H9 (cell line): ENCODE measurements at regions not wholly inside any gene's neighbourhood (a gene's known extent, or its start where the extent isn't known, plus 50 kb on each side); places are given as distances from the start of the nearest gene placed in this dataset.

Source experiments
- DNase-seq: peaks from one replicate; pipeline ENCODE4 v3.0.0-alpha.2; 2017
- H2AFZ ChIP-seq: one replicate; pipeline ENCODE4 v1.6.1; 2013; ENCODE audit warnings: mild to moderate bottlenecking, low read length, control low read depth, moderate library complexity
- H2AK5ac ChIP-seq: 2 replicates; pipeline ENCODE4 v1.6.1; 2013; ENCODE audit warnings: low read length, control low read depth, mixed read lengths; ENCODE audit not compliant: insufficient read length
- H2BK120ac ChIP-seq: one replicate; pipeline ENCODE4 v1.6.1; 2013; ENCODE audit warnings: low read depth, mild to moderate bottlenecking, low read length, control low read depth, inconsistent platforms; ENCODE audit not compliant: poor library complexity, severe bottlenecking
- H2BK12ac ChIP-seq: 2 replicates; pipeline ENCODE4 v1.6.1; 2013; ENCODE audit warnings: low read length, control low read depth, mixed read lengths, low read depth; ENCODE audit not compliant: insufficient read length
- H2BK15ac ChIP-seq: 2 replicates; pipeline ENCODE4 v1.6.1; 2013; ENCODE audit warnings: low read depth, low read length, control low read depth
- H2BK20ac ChIP-seq: one replicate; pipeline ENCODE4 v1.6.1; 2013; ENCODE audit warnings: low read depth, mild to moderate bottlenecking, low read length, control low read depth, inconsistent platforms; ENCODE audit not compliant: poor library complexity, severe bottlenecking
- H2BK5ac ChIP-seq: 2 replicates; pipeline ENCODE4 v1.6.1; 2013; ENCODE audit warnings: low read length, control low read depth, mixed read lengths; ENCODE audit not compliant: insufficient read length
- H3K14ac ChIP-seq: 2 replicates; pipeline ENCODE4 v1.6.1; 2013; ENCODE audit warnings: low read length, control low read depth; ENCODE audit not compliant: insufficient read depth
- H3K18ac ChIP-seq: 2 replicates; pipeline ENCODE4 v1.6.1; 2013; ENCODE audit warnings: low read depth, mild to moderate bottlenecking, mixed read lengths, low read length, control low read depth; ENCODE audit not compliant: insufficient read length
- H3K23ac ChIP-seq: 2 replicates; pipeline ENCODE4 v1.6.1; 2013; ENCODE audit warnings: low read length, control low read depth, mixed read lengths, low read depth; ENCODE audit not compliant: insufficient read length
- H3K23me2 ChIP-seq: 2 replicates; pipeline ENCODE4 v1.6.1; 2013; ENCODE audit warnings: low read depth, mild to moderate bottlenecking, mixed read lengths, low read length, control low read depth; ENCODE audit not compliant: insufficient read length, poor library complexity, severe bottlenecking
- H3K27ac ChIP-seq: 2 replicates; pipeline ENCODE4 v1.5.1; 2013; ENCODE audit warnings: low read length, control low read depth, mixed read lengths, low read depth; ENCODE audit not compliant: insufficient read length
- H3K27me3 ChIP-seq: 2 replicates; pipeline ENCODE4 v1.6.1; 2013; ENCODE audit warnings: low read length, control low read depth, inconsistent platforms; ENCODE audit not compliant: insufficient read depth
- H3K4ac ChIP-seq: 2 replicates; pipeline ENCODE4 v1.6.1; 2013; ENCODE audit warnings: low read depth, mild to moderate bottlenecking, control low read depth, inconsistent platforms, low read length, moderate library complexity
- H3K4me1 ChIP-seq: 2 replicates; pipeline ENCODE4 v1.6.1; 2013; ENCODE audit warnings: low read length, control low read depth, inconsistent platforms; ENCODE audit not compliant: insufficient read depth
- H3K4me2 ChIP-seq: 2 replicates; pipeline ENCODE4 v1.6.1; 2013; ENCODE audit warnings: low read length, control low read depth, mixed read lengths; ENCODE audit not compliant: insufficient read length, insufficient read depth
- H3K56ac ChIP-seq: 2 replicates; pipeline ENCODE4 v1.6.1; 2013; ENCODE audit warnings: low read depth, mild to moderate bottlenecking, mixed read lengths, low read length, control low read depth; ENCODE audit not compliant: insufficient read length
- H3K79me1 ChIP-seq: 2 replicates; pipeline ENCODE4 v1.6.1; 2013; ENCODE audit warnings: low read depth, mild to moderate bottlenecking, moderate library complexity, low read length, control low read depth, inconsistent platforms; ENCODE audit not compliant: insufficient read depth, poor library complexity, severe bottlenecking
- H3K79me2 ChIP-seq: 2 replicates; pipeline ENCODE4 v1.6.1; 2013; ENCODE audit warnings: low read length, control low read depth, inconsistent platforms; ENCODE audit not compliant: insufficient read depth
- H3K9ac ChIP-seq: 2 replicates; pipeline ENCODE4 v1.6.1; 2013; ENCODE audit warnings: low read length, control low read depth, mixed read lengths; ENCODE audit not compliant: insufficient read length; ENCODE audit errors: extremely low read depth
- H3K9me3 ChIP-seq: one replicate; pipeline ENCODE4 v1.6.1; 2013; ENCODE audit warnings: low read depth, low read length, inconsistent platforms; ENCODE audit not compliant: control insufficient read depth
- H3T11ph ChIP-seq: one replicate; pipeline ENCODE4 v1.6.1; 2013; ENCODE audit warnings: mild to moderate bottlenecking, low read length, control low read depth, inconsistent platforms
- H4K20me1 ChIP-seq: one replicate; pipeline ENCODE4 v1.6.1; 2013; ENCODE audit not compliant: control insufficient read depth, insufficient read length, insufficient read depth
- H4K5ac ChIP-seq: 2 replicates; pipeline ENCODE4 v1.6.1; 2013; ENCODE audit warnings: low read depth, mild to moderate bottlenecking, mixed read lengths, low read length, control low read depth; ENCODE audit not compliant: insufficient read length
- H4K8ac ChIP-seq: replicated peaks from 2 replicates; pipeline ENCODE4 v1.6.1; 2013; ENCODE audit warnings: low read length, control low read depth, mixed read lengths, low read depth; ENCODE audit not compliant: insufficient read length
- H4K91ac ChIP-seq: 2 replicates; pipeline ENCODE4 v1.6.1; 2013; ENCODE audit warnings: low read depth, mild to moderate bottlenecking, moderate library complexity, mixed read lengths, low read length, control low read depth; ENCODE audit not compliant: insufficient read length
- H3K27ac Mint-ChIP-seq, 3 experiments: 2 replicates in 2 of 3; 3 replicates in 1 of 3; pipeline ENCODE4 v1.8.0; 2020 to 2021; ENCODE audit warnings: mixed read lengths in 3 of 3, mild to moderate bottlenecking in 1 of 3, moderate library complexity in 1 of 3
- H3K27me3 Mint-ChIP-seq: 2 replicates; pipeline ENCODE4 v1.8.0; 2021; ENCODE audit warnings: low read depth, mild to moderate bottlenecking, moderate library complexity, mixed read lengths
- H3K36me3 Mint-ChIP-seq, 3 experiments: 2 replicates in 2 of 3; 3 replicates in 1 of 3; pipeline ENCODE4 v1.8.0; 2020 to 2021; ENCODE audit warnings: low read depth in 3 of 3, mixed read lengths in 3 of 3; ENCODE audit not compliant: insufficient read depth in 1 of 3
- H3K4me1 Mint-ChIP-seq, 2 experiments: 2 replicates each; pipeline ENCODE4 v1.8.0; 2020; ENCODE audit warnings: mixed read lengths in 2 of 2
- H3K4me3 Mint-ChIP-seq, 2 experiments: 2 replicates in 1 of 2; 3 replicates in 1 of 2; pipeline ENCODE4 v1.8.0; 2020 to 2021; ENCODE audit warnings: mild to moderate bottlenecking in 2 of 2, mixed read lengths in 2 of 2, moderate library complexity in 1 of 2
- H3K9me3 Mint-ChIP-seq, 2 experiments: 2 replicates in 1 of 2; 3 replicates in 1 of 2; pipeline ENCODE4 v1.8.0; 2020; ENCODE audit warnings: mild to moderate bottlenecking in 2 of 2, mixed read lengths in 2 of 2, moderate library complexity in 1 of 2
- WGBS: extraction: QIAGEN DNeasy Blood & Tissue Kit; methylation state at CpG from one replicate; pipeline ENCODE4 v1.1.7; 2013; ENCODE audit warnings: missing lambda C conversion rate, low lambda C conversion rate, mixed read lengths; ENCODE audit not compliant: insufficient read length; ENCODE audit errors: extremely low coverage; 5-methylcytosine and 5-hydroxymethylcytosine counted together
- TF ChIP-seq, protein P1 (sequence below): fragments of 200-600 bp; sonication (generic); conservative IDR thresholded peaks from 3 replicates; pipeline ENCODE4 v1.8.0; 2021; ENCODE audit warnings: antibody characterized with exemption, mild to moderate bottlenecking

- no peak for DNase-seq
- Histone ChIP-seq H2AFZ (peak overlapping the region; percentile 1), H3K23me2 (no peaks in the 10 kb centered on the region), H4K8ac (no peak overlapping the region), H2AK5ac (no peak overlapping the region), H3K4me1 (peaks cover 19% of the 10 kb centered on the region; the same call in 1 of the 2 replicates), H2BK120ac (no peak overlapping the region), H3K79me2 (no peaks in the 10 kb centered on the region), H3K27ac (no peak overlapping the region), H3K4me2 (peak overlapping the region; percentile 5), H3K9ac (no peak overlapping the region), H4K91ac (no peak overlapping the region), H3K23ac (no peak overlapping the region), H3K18ac (no peak overlapping the region), H2BK15ac (no peak overlapping the region), H3K79me1 (no peaks in the 10 kb centered on the region), H2BK20ac (no peak overlapping the region), H4K20me1 (no peaks in the 10 kb centered on the region), H3K14ac (no peak overlapping the region), H3K9me3 (no peaks in the 10 kb centered on the region), H3K27me3 (no peaks in the 10 kb centered on the region; the same call in 1 of the 2 replicates), H3K4ac (no peak overlapping the region), H2BK5ac (no peak overlapping the region), H4K5ac (no peak overlapping the region), H2BK12ac (no peak overlapping the region), H3T11ph (no peak overlapping the region), H3K56ac (no peak overlapping the region)
- Mint-ChIP-seq H3K9me3 (no peaks in the 10 kb centered on the region), H3K4me3 (no peak overlapping the region), H3K4me1 (peaks cover 31 to 38% of the 10 kb centered on the region in 2 experiments), H3K36me3 (no peaks in the 10 kb centered on the region), H3K27ac (peak overlapping the region; percentile 8 to 82 (median 78); a peak in 5 of 7 replicates), H3K27me3 (no peaks in the 10 kb centered on the region)
- no CpG with 5 or more reads among the region's 11 CpGs for WGBS
- TF ChIP-seq, protein P1, sequence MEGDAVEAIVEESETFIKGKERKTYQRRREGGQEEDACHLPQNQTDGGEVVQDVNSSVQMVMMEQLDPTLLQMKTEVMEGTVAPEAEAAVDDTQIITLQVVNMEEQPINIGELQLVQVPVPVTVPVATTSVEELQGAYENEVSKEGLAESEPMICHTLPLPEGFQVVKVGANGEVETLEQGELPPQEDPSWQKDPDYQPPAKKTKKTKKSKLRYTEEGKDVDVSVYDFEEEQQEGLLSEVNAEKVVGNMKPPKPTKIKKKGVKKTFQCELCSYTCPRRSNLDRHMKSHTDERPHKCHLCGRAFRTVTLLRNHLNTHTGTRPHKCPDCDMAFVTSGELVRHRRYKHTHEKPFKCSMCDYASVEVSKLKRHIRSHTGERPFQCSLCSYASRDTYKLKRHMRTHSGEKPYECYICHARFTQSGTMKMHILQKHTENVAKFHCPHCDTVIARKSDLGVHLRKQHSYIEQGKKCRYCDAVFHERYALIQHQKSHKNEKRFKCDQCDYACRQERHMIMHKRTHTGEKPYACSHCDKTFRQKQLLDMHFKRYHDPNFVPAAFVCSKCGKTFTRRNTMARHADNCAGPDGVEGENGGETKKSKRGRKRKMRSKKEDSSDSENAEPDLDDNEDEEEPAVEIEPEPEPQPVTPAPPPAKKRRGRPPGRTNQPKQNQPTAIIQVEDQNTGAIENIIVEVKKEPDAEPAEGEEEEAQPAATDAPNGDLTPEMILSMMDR: no peak
Observed at GRCh38 chr20:5264807-5265661, 51.7 kb downstream of the PROKR2 start.
